HEK293 (cell line): ENCODE measurements at regions not wholly inside any gene's neighbourhood (a gene's known extent, or its start where the extent isn't known, plus 50 kb on each side); places are given as distances from the start of the nearest gene placed in this dataset.

Experiments
- CTCF ChIP-seq: fragments of 450-650 bp; formaldehyde crosslinking; IDR thresholded peaks from 2 replicates; pipeline ENCODE4 v1.5.1; 2016; ENCODE audit warnings: missing biosample characterization, missing genetic modification characterization
- REPIN1 ChIP-seq: fragments of 450-650 bp; formaldehyde crosslinking; IDR thresholded peaks from 2 replicates; pipeline ENCODE4 v1.5.1; 2017; ENCODE audit warnings: missing biosample characterization, missing genetic modification characterization, low read depth
- TCF7L2 ChIP-seq: IDR thresholded peaks from 2 replicates; pipeline ENCODE4 v1.6.1; 2011; ENCODE audit warnings: low read depth, mild to moderate bottlenecking, inconsistent platforms, low read length, moderate library complexity, borderline replicate concordance
- ZBTB49 ChIP-seq: fragments of 450-650 bp; formaldehyde crosslinking; IDR thresholded peaks from 2 replicates; pipeline ENCODE4 v1.5.1; 2016; ENCODE audit warnings: missing biosample characterization, missing genetic modification characterization, low read depth
- ZBTB7A ChIP-seq: fragments of 450-650 bp; formaldehyde crosslinking; IDR thresholded peaks from 2 replicates; pipeline ENCODE4 v1.5.1; 2016; ENCODE audit warnings: low read depth, missing biosample characterization, missing genetic modification characterization
- ZFP37 ChIP-seq: fragments of 450-650 bp; formaldehyde crosslinking; IDR thresholded peaks from 2 replicates; pipeline ENCODE4 v1.5.1; 2016; ENCODE audit warnings: missing biosample characterization, missing genetic modification characterization
- ZNF146 ChIP-seq: fragments of 450-650 bp; formaldehyde crosslinking; IDR thresholded peaks from 2 replicates; pipeline ENCODE4 v1.5.1; 2016; ENCODE audit warnings: missing biosample characterization, missing genetic modification characterization
- ZNF37A ChIP-seq: fragments of 450-650 bp; IDR thresholded peaks from 2 replicates; pipeline ENCODE4 v1.5.1; 2018; ENCODE audit warnings: missing biosample characterization, missing genetic modification characterization
- ZNF513 ChIP-seq: fragments of 450-650 bp; IDR thresholded peaks from 2 replicates; pipeline ENCODE4 v1.5.1; 2018; ENCODE audit warnings: missing biosample characterization, missing genetic modification characterization
- ZNF530 ChIP-seq: fragments of 450-650 bp; formaldehyde crosslinking; IDR thresholded peaks from 2 replicates; pipeline ENCODE4 v1.5.1; 2016; ENCODE audit warnings: low read depth, missing biosample characterization, missing genetic modification characterization
- ZNF558 ChIP-seq: fragments of 450-650 bp; formaldehyde crosslinking; IDR thresholded peaks from 2 replicates; pipeline ENCODE4 v1.5.1; 2016; ENCODE audit warnings: missing biosample characterization, missing genetic modification characterization

- TF ChIP-seq ZNF558 (tag by site-specific recombination) (no peak), ZBTB49 (tag by site-specific recombination) (no peak), CTCF (no peak), TCF7L2 (peak; percentile 35; the same call in 1 of the 2 replicates), ZNF513 (tag by site-specific recombination) (no peak), REPIN1 (tag by site-specific recombination) (no peak), ZFP37 (tag by site-specific recombination) (no peak), ZNF146 (no peak), ZNF37A (tag by site-specific recombination) (no peak), ZNF530 (no peak), ZBTB7A (tag by site-specific recombination) (no peak)
These were observed 88.6 kb downstream of the LINC00237 start for GRCh38 chr20:21017528-21018085.
